RWPE2 (cell line): ENCODE measurements at regions not wholly inside any gene's neighbourhood (a gene's known extent, or its start where the extent isn't known, plus 50 kb on each side); places are given as distances from the start of the nearest gene placed in this dataset.

Experiments used
- ATAC-seq: fragments of 200-7000 bp; cut with Tn5 transposase; 3 replicates; pipeline ENCODE4 v1.9.1; 2021; ENCODE audit warnings: low read depth
- DNase-seq: peaks from one replicate; pipeline ENCODE4 v3.0.0-alpha.2; 2020; ENCODE audit warnings: low spot score
- H3K27ac ChIP-seq: fragments of 450-650 bp; 2 replicates; pipeline ENCODE4 v1.5.1; 2017; ENCODE audit warnings: mild to moderate bottlenecking; ENCODE audit not compliant: poor library complexity, severe bottlenecking
- H3K27me3 ChIP-seq: fragments of 250-450 bp; sonication (Bioruptor Pico); 2 replicates; pipeline ENCODE4 v1.5.1; 2021; ENCODE audit warnings: mild to moderate bottlenecking, moderate library complexity; ENCODE audit not compliant: insufficient read depth, poor library complexity, severe bottlenecking
- H3K36me3 ChIP-seq: fragments of 250-450 bp; sonication (Bioruptor Pico); 2 replicates; pipeline ENCODE4 v1.5.1; 2020; ENCODE audit warnings: low read depth, mild to moderate bottlenecking, moderate library complexity
- H3K4me1 ChIP-seq: fragments of 250-450 bp; sonication (Bioruptor Pico); 2 replicates; pipeline ENCODE4 v1.5.1; 2021; ENCODE audit warnings: mild to moderate bottlenecking, moderate library complexity; ENCODE audit not compliant: insufficient read depth, poor library complexity, severe bottlenecking
- H3K4me3 ChIP-seq: fragments of 250-450 bp; sonication (Bioruptor Pico); 2 replicates; pipeline ENCODE4 v1.5.1; 2021; ENCODE audit warnings: mild to moderate bottlenecking, moderate library complexity; ENCODE audit not compliant: severe bottlenecking
- H3K9me3 ChIP-seq: fragments of 250-450 bp; sonication (Bioruptor Pico); 2 replicates; pipeline ENCODE4 v1.5.1; 2021; ENCODE audit warnings: mild to moderate bottlenecking, moderate library complexity; ENCODE audit not compliant: severe bottlenecking
- TF ChIP-seq, protein P1 (sequence below): fragments of 450-650 bp; IDR thresholded peaks from one replicate; pipeline ENCODE4 v1.5.1; 2017; ENCODE audit warnings: mild to moderate bottlenecking, moderate library complexity; ENCODE audit not compliant: poor library complexity, severe bottlenecking

DNA sequence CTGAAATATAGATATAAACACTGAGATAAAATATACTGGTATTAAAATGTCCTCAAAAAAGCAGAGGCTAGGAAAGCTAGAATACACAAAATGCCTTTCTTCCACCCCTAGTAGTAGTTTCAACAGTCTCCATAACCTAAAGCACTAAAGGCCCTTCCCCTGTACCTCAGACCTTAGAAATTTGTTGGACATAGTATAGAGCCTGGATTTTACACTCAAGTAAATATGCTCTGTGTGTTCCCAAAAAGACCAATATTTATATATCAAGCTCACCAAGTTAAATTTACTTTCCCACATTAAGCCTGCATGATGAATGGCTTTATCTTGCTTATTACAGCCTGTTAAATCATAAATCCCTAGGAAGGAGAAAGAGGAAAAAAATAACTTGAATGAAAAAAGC lies 378.7 kb upstream of the AZI2 start:
- Histone ChIP-seq H3K27ac (no peak overlapping the region), H3K27me3 (no peaks in the 10 kb centered on the region), H3K4me3 (no peak overlapping the region), H3K36me3 (no peaks in the 10 kb centered on the region), H3K4me1 (no peaks in the 10 kb centered on the region), H3K9me3 (no peaks in the 10 kb centered on the region)
- TF ChIP-seq, protein P1, sequence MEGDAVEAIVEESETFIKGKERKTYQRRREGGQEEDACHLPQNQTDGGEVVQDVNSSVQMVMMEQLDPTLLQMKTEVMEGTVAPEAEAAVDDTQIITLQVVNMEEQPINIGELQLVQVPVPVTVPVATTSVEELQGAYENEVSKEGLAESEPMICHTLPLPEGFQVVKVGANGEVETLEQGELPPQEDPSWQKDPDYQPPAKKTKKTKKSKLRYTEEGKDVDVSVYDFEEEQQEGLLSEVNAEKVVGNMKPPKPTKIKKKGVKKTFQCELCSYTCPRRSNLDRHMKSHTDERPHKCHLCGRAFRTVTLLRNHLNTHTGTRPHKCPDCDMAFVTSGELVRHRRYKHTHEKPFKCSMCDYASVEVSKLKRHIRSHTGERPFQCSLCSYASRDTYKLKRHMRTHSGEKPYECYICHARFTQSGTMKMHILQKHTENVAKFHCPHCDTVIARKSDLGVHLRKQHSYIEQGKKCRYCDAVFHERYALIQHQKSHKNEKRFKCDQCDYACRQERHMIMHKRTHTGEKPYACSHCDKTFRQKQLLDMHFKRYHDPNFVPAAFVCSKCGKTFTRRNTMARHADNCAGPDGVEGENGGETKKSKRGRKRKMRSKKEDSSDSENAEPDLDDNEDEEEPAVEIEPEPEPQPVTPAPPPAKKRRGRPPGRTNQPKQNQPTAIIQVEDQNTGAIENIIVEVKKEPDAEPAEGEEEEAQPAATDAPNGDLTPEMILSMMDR = no peak
- DNase-seq = no peak
- ATAC-seq = no peak

DNA sequence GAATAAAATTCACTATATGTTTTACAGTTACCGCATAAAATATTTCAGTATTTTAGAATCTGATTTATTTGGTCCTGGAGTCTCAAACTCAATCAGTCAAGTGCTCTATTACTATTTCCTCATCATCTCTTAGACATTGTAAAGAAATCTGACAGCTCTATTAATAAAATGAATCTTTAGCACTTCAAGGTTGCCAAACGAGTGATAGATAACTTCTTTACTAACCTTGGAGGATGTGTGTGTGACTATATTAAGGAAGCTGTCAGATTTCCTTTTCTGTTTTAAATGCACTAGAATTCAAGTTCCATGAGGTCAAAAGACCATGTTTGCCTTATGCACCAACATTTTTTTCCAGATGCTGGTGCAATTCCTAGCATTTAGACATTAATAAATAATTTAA lies 389.8 kb upstream of the AZI2 start:
- no peak for ATAC-seq
- TF ChIP-seq, protein P1 = no peak
- Histone ChIP-seq H3K4me3 (no peak overlapping the region), H3K27me3 (no peaks in the 10 kb centered on the region), H3K27ac (no peak overlapping the region), H3K4me1 (no peaks in the 10 kb centered on the region), H3K9me3 (no peaks in the 10 kb centered on the region), H3K36me3 (no peaks in the 10 kb centered on the region)
- DNase-seq = no peak

- H3K4me3 ChIP-seq = no peak overlapping the region
- no peaks in the 10 kb centered on the region for H3K27me3 ChIP-seq
- no peak overlapping the region for H3K27ac ChIP-seq
- no peaks in the 10 kb centered on the region for H3K36me3 ChIP-seq
- H3K9me3 ChIP-seq = no peaks in the 10 kb centered on the region
- TF ChIP-seq, protein P1 = no peak
- DNase-seq (no peak), ATAC-seq (no peak)
- no peaks in the 10 kb centered on the region for H3K4me1 ChIP-seq
Observed at GRCh38 chr3:28739647-28740046, 391.0 kb upstream of the AZI2 start.

- TF ChIP-seq, protein P1 = no peak
- ATAC-seq = no peak
- H3K4me1 ChIP-seq = peaks cover 5% of the 10 kb centered on the region
- no peaks in the 10 kb centered on the region for H3K9me3 ChIP-seq
- no peaks in the 10 kb centered on the region for H3K36me3 ChIP-seq
- DNase-seq = no peak
- no peak overlapping the region for H3K4me3 ChIP-seq
- no peak overlapping the region for H3K27ac ChIP-seq
- H3K27me3 ChIP-seq = no peaks in the 10 kb centered on the region
Observed at GRCh38 chr3:28743271-28743670, 394.6 kb upstream of the AZI2 start.

DNA sequence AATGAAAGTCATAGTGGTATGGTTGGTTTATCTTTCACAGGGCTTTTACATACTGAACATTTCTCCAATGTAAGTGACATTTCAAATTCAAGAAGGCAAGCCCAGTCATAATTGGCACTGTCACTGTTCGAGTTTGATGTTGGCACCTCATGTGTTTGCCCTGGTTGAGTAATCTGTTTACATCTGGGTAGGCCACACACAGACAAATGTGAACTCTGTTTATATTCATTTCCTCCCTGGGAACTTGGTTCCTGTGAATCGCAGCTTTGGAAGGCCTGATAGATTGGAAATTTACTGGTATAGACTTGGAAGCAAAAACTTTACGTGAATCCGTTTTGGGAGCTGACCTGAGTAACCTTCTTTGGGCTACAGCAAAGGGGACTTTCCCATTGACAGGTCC lies 395.2 kb upstream of the AZI2 start:
- Histone ChIP-seq H3K4me1 (peaks cover 5% of the 10 kb centered on the region), H3K4me3 (no peak overlapping the region), H3K9me3 (no peaks in the 10 kb centered on the region), H3K27ac (no peak overlapping the region), H3K27me3 (no peaks in the 10 kb centered on the region), H3K36me3 (no peaks in the 10 kb centered on the region)
- no peak for ATAC-seq
- no peak for DNase-seq
- TF ChIP-seq, protein P1 = no peak
